ENCODE measurements at regions not wholly inside any gene's neighbourhood (a gene's known extent, or its start where the extent isn't known, plus 50 kb on each side); places are given as distances from the start of the nearest gene placed in this dataset.

DNA sequence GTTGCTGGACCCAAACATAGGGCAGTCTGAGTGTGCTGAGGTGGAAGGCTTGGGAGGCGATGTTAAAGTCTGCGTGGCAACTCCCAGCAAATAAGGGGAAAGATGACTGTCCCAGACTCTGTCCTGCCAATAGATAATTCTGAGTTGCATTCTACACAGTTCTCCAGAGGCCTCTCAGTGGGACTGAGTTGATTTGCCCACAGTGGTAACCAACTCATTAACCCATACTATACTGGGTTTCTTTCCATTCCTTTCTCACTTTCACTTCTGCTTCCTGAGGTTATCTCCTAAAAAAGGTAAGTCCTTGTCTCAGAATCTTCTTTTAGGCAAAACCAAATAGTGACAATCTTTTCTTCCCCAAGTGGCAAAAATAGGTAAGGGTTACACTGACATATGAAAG lies 549.9 kb upstream of the DPPA4 start:
- TF ChIP-seq SPI1 (IDR thresholded peaks at IDR 0.05; ENCODE audit: borderline replicate concordance, low read depth) (no peak), GABPA (IDR thresholded peaks at IDR 0.05; ENCODE audit: low read depth) (no peak), POLR2AphosphoS5 (IDR thresholded peaks at IDR 0.05; ENCODE audit: low read depth) (no peak), CTCF (IDR thresholded peaks at IDR 0.05; ENCODE audit: insufficient read depth, low read length) (no peak)
- TF ChIP-seq, protein P1, sequence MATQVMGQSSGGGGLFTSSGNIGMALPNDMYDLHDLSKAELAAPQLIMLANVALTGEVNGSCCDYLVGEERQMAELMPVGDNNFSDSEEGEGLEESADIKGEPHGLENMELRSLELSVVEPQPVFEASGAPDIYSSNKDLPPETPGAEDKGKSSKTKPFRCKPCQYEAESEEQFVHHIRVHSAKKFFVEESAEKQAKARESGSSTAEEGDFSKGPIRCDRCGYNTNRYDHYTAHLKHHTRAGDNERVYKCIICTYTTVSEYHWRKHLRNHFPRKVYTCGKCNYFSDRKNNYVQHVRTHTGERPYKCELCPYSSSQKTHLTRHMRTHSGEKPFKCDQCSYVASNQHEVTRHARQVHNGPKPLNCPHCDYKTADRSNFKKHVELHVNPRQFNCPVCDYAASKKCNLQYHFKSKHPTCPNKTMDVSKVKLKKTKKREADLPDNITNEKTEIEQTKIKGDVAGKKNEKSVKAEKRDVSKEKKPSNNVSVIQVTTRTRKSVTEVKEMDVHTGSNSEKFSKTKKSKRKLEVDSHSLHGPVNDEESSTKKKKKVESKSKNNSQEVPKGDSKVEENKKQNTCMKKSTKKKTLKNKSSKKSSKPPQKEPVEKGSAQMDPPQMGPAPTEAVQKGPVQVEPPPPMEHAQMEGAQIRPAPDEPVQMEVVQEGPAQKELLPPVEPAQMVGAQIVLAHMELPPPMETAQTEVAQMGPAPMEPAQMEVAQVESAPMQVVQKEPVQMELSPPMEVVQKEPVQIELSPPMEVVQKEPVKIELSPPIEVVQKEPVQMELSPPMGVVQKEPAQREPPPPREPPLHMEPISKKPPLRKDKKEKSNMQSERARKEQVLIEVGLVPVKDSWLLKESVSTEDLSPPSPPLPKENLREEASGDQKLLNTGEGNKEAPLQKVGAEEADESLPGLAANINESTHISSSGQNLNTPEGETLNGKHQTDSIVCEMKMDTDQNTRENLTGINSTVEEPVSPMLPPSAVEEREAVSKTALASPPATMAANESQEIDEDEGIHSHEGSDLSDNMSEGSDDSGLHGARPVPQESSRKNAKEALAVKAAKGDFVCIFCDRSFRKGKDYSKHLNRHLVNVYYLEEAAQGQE (IDR thresholded peaks at IDR 0.05; ENCODE audit: insufficient replicate concordance, low read depth), result no peak
- no peaks in the 10 kb centered on the region for H3K27me3 ChIP-seq (ENCODE audit: insufficient read depth, poor library complexity, severe bottlenecking)
- no peak for DNase-seq (ENCODE audit: low read depth in 1 of 2, low spot score in 1 of 2)

GRCh38 chr3:109888026-109888425 lies 550.7 kb upstream of the DPPA4 start:
- DNase-seq (ENCODE audit: low read depth in 1 of 2, low spot score in 1 of 2), result no peak

More for the DNA sequence above, 549.9 kb upstream of the DPPA4 start:
- Histone ChIP-seq H3K4me3 (replicated peaks; ENCODE audit: insufficient read depth, low read length) (no peak overlapping the region), H3K27ac (replicated peaks) (no peak overlapping the region)

GRCh38 chr3:109897734-109898133 lies 560.4 kb upstream of the DPPA4 start:
- H3K27ac ChIP-seq (replicated peaks), result no peak overlapping the region
- H3K27me3 ChIP-seq (ENCODE audit: insufficient read depth, poor library complexity, severe bottlenecking), result no peaks in the 10 kb centered on the region
- no peak overlapping the region for H3K4me3 ChIP-seq (replicated peaks; ENCODE audit: insufficient read depth, low read length)
- TF ChIP-seq SPI1 (IDR thresholded peaks at IDR 0.05; ENCODE audit: borderline replicate concordance, low read depth) (no peak), CTCF (IDR thresholded peaks at IDR 0.05; ENCODE audit: insufficient read depth, low read length) (no peak), GABPA (IDR thresholded peaks at IDR 0.05; ENCODE audit: low read depth) (no peak), POLR2AphosphoS5 (IDR thresholded peaks at IDR 0.05; ENCODE audit: low read depth) (no peak)
- TF ChIP-seq, protein P1 (IDR thresholded peaks at IDR 0.05; ENCODE audit: insufficient replicate concordance, low read depth), result no peak
- no peak for DNase-seq (ENCODE audit: low read depth in 1 of 2, low spot score in 1 of 2)

More at GRCh38 chr3:109888026-109888425, 550.7 kb upstream of the DPPA4 start:
- no peak overlapping the region for H3K4me3 ChIP-seq (replicated peaks; ENCODE audit: insufficient read depth, low read length)
- no peak overlapping the region for H3K27ac ChIP-seq (replicated peaks)
- TF ChIP-seq CTCF (IDR thresholded peaks at IDR 0.05; ENCODE audit: insufficient read depth, low read length), result no peak
- no peak for TF ChIP-seq SPI1 (IDR thresholded peaks at IDR 0.05; ENCODE audit: borderline replicate concordance, low read depth)
- no peak for TF ChIP-seq GABPA (IDR thresholded peaks at IDR 0.05; ENCODE audit: low read depth)
- TF ChIP-seq POLR2AphosphoS5 (IDR thresholded peaks at IDR 0.05; ENCODE audit: low read depth), result no peak
- H3K27me3 ChIP-seq (ENCODE audit: insufficient read depth, poor library complexity, severe bottlenecking), result no peaks in the 10 kb centered on the region

DNA sequence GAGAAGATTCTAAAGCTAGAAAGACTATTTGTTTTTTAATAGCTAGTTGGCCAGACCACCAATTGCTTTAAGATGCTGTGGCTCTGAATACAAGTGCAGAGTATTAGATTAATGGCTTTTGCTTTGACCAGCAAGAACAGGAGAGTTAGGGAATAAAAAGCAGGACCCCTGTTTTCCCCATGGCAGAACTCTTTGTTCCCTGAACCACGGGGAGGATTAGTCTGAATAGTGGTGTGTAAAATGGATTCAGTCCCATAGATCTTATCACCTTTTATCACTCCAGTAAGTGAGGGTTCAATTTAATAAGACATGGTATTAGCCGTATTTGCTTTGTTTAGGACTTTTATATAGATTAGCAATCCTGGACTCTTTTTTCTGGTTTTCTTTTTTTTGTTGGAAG lies 562.6 kb upstream of the DPPA4 start:
- TF ChIP-seq, protein P1 (IDR thresholded peaks at IDR 0.05; ENCODE audit: insufficient replicate concordance, low read depth), result no peak
- TF ChIP-seq SPI1 (IDR thresholded peaks at IDR 0.05; ENCODE audit: borderline replicate concordance, low read depth) (no peak), GABPA (IDR thresholded peaks at IDR 0.05; ENCODE audit: low read depth) (no peak), POLR2AphosphoS5 (IDR thresholded peaks at IDR 0.05; ENCODE audit: low read depth) (no peak), CTCF (IDR thresholded peaks at IDR 0.05; ENCODE audit: insufficient read depth, low read length) (no peak)
- H3K27ac ChIP-seq (replicated peaks), result no peak overlapping the region

More for the DNA sequence above, 562.6 kb upstream of the DPPA4 start:
- Histone ChIP-seq H3K27me3 (ENCODE audit: insufficient read depth, poor library complexity, severe bottlenecking) (no peaks in the 10 kb centered on the region), H3K4me3 (replicated peaks; ENCODE audit: insufficient read depth, low read length) (no peak overlapping the region)
- DNase-seq (ENCODE audit: low read depth in 1 of 2, low spot score in 1 of 2), result no peak
